ENCODE measurements at regions not wholly inside any gene's neighbourhood (a gene's known extent, or its start where the extent isn't known, plus 50 kb on each side); places are given as distances from the start of the nearest gene placed in this dataset.

- no peak for DNase-seq (ENCODE audit: low spot score)
- no peak for TF ChIP-seq CTCF (IDR thresholded peaks at IDR 0.05; ENCODE audit: extremely low read depth, missing control alignments)
Measured at GRCh38 chr21:16797540-16797939, 715.3 kb upstream of the CXADR start.

GRCh38 chr21:16797966-16798365 is 714.9 kb upstream of the CXADR start:
- TF ChIP-seq CTCF (IDR thresholded peaks at IDR 0.05; ENCODE audit: extremely low read depth, missing control alignments) = no peak
- DNase-seq (ENCODE audit: low spot score) = no peak

GRCh38 chr21:16800536-16801275 is 712.1 kb upstream of the CXADR start:
- no peak for TF ChIP-seq CTCF (IDR thresholded peaks at IDR 0.05; ENCODE audit: extremely low read depth, missing control alignments)
- DNase-seq (ENCODE audit: low spot score) = no peak

GRCh38 chr21:16811011-16811410 is 701.8 kb upstream of the CXADR start:
- TF ChIP-seq CTCF (IDR thresholded peaks at IDR 0.05; ENCODE audit: extremely low read depth, missing control alignments) = no peak
- DNase-seq (ENCODE audit: low spot score) = no peak

- no peak for DNase-seq (ENCODE audit: low spot score)
- no peak for TF ChIP-seq CTCF (IDR thresholded peaks at IDR 0.05; ENCODE audit: extremely low read depth, missing control alignments)
Measured at GRCh38 chr21:16811970-16812369, 700.9 kb upstream of the CXADR start.

GRCh38 chr21:16815243-16815642 is 697.6 kb upstream of the CXADR start:
- no peak for TF ChIP-seq CTCF (IDR thresholded peaks at IDR 0.05; ENCODE audit: extremely low read depth, missing control alignments)
- DNase-seq (ENCODE audit: low spot score) = no peak

GRCh38 chr21:16821588-16821987 is 691.3 kb upstream of the CXADR start:
- no peak for DNase-seq (ENCODE audit: low spot score)
- TF ChIP-seq CTCF (IDR thresholded peaks at IDR 0.05; ENCODE audit: extremely low read depth, missing control alignments) = no peak

Data from GM20000 (cell line).